NOMO-1 treated with DMSO at 0.1 percent for 48 hours (cell line): ENCODE measurements at regions not wholly inside any gene's neighbourhood (a gene's known extent, or its start where the extent isn't known, plus 50 kb on each side); places are given as distances from the start of the nearest gene placed in this dataset.
A peak's percentile ranks its signal among the peaks of the same experiment; 100 is the strongest.

ENCODE experiments used
- DNase-seq: peaks from one replicate; lab custom pipeline; 2025; ENCODE audit not compliant: unreplicated experiment; lab: John Stamatoyannopoulos, UW

- DNase-seq, result no peak
Observed at GRCh38 chr9:89986190-89986589, 381.4 kb downstream of the GADD45G start.

DNA sequence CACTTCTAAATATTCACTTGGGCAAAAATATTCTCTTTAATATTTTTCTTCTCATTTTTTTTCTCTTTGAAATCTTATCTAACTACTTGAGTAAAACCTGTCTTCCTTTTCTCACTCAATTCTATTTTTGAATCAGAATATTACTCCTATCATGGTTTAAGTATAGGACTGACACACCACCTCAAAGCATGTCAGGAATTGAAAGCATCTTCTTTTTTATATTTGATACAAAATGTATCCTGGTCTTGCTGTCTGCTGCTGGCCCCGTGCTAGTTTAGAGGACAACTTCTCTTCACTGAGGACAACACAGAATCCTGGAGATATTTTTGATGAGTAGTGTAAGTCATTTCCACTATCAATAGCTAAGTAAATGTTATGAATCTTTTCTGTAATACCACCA is 383.6 kb downstream of the GADD45G start:
- DNase-seq, result no peak

- DNase-seq, result no peak
Observed at GRCh38 chr9:89991204-89991790, 386.5 kb downstream of the GADD45G start.

GRCh38 chr9:89992326-89993198 is 387.8 kb downstream of the GADD45G start:
- no peak for DNase-seq

DNA sequence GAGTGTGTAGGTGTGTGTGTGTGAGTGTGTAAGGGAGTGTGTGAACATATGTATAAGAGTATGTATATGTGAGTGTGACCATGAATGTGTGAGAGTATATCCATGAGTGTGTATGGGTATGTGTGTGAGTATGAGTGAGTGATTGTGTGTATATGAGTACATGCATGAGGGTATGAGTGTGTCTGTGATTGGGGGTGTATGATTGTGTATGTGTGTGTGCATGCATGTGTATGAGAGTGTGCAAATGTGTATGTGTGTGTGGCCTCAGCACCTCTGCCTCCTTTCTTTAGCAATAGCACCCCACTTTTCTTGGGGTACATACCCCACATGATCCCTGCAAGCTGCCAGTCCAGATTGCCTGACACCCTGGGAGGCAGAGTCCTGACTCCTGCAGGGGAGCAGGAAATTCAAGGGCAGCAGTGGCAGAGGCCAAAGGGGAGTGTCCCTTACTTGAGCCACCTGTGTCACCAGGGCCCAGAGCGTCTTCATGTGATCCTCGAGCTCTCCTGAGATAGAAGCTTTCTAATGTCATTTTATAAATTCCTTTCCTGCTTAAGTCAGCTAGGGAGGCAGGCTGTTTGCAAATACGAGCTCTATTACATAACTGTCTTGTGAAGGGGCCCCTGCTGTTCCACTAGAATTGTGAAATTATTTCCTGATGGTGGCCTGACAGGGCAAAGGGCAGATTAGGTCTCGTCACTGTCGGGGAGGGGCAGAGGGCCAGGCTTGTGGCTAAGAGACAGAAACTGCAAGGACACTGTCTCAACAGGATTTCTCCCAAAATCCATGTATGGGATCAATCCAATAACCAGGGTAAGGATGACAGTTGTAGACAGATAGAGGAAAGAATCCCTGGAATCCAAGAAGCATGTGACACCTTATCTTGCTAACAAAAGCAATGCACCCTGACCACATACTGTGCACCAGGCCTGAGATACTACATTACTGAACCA is 389.1 kb downstream of the GADD45G start:
- DNase-seq, result peak; percentile 84

DNA sequence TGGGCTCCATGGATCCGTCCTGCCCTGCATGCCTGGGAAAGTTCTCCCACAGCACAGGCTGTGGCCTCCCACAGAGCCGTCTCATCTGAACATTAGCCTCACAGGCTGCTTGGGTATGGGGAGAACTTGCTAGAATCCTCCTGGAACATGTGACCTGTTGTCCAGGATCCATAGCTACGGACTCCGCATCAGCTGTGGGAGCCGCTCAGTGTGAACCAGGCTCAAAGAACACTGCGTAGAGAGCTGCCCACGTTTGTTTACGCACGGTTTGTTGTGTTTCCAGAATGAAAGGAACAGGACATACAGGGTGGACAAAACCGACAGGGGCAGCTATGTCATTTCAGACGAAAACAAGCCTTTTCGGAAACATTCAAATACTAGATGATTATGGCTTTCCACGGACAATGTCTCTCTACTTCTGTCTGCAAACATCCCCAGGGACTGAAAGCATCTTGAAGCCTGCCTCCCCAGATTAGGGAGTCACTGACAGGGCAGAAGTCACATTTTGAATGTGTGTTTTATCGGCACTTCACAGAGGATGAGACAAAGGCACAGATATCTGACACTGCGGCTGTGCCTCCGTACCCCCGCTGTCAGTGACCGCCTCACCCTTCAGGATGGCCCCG is 390.3 kb downstream of the GADD45G start:
- DNase-seq, result no peak

DNA sequence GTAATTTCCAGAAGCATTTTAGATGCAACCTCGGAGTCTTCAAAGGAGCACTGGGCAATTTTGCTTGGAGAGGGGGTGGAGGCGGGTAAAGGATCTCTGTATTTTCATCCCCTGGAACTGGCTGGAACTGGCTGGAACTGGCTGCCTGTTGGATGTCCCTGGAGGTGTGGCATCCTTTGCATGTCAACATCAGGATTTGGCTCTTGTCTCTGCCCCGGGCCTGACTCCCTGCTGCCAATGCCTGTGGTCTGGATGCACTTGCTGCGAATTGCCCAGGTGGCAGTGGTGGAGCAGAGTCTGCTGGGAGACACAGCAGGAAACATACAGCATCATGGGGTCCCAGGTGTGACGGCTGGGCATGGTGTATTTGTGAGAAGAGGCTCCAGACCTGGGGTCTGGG is 391.3 kb downstream of the GADD45G start:
- DNase-seq, result no peak

DNA sequence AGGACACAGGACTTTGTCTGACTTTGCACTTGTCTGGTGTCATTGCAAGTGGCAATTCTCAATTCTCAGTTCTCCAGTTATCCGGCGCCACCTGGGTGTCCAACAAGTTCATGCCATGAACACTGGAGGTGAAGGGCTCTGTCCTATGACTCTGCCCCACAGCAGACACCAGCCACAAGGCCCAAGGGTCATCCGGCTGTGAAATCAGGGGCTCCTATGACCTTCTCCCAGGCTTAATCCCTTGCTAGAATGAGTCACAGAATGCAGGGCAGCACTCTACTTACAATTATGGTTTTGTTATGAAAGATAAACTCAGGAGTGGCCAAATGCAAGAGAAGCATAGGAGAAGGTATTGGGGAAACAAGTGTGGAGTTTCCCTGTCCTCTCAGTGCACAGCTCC is 392.0 kb downstream of the GADD45G start:
- no peak for DNase-seq

- DNase-seq, result no peak
Observed at GRCh38 chr9:89998633-89999032, 393.8 kb downstream of the GADD45G start.

DNA sequence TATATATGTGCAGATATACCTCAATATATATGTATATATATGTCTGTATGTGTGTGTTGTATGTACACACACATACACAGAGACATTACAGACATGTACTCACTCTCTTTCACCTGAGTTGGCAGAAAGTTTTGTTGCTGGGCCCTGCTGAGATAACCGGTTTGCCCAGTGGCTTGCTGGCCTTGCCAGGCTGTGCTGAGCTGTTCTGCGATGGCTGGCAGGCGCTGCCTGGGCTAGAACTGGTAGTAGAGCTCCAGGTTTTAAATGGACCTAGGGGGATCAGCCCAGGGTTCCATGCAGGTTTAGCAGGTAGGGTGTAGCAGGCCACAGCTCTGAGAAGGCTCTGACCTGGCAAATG is 394.3 kb downstream of the GADD45G start:
- DNase-seq, result no peak

DNA sequence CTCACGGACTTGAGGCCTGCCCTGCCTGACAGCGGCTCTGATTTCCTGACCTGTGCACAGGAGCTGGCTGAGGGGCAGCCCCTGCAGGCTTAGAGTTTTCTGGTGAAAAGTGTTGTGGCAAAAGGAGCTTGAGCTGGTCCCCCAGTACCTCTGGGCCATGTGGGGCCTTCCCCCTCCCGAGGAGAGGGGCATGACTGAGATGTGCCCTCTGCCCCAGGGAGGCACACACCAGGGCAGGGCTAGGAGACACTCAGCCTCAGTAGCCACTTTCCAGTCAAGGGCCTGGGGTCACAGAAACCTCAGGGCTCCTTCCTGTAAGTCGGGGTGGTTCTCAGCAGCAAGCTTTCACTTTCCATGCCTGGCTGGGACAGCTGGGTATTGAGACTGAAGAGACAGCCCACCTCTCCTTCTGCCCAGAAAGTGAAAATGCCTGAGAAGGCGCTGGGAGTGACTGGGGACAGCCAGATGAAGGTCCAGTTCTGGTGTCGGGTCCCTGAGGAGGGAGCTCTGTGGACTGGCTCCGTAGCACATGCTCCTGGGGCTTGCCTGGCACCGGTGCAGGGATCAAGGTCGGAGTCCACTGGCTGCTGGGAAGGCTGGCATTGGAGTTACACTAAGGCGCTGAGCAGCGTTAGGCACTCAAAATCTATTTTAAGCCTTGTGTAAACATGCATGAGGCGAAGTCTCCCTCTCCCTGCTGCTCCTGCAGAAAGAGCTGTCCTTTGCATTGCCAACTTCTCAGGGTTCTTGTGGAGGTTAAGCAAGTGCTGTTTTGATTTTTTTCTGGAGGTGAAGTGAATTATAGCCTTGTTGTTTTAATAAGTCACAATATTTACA is 394.9 kb downstream of the GADD45G start:
- peak; percentile 14 for DNase-seq

- no peak for DNase-seq
Observed at GRCh38 chr9:90000925-90001324, 396.1 kb downstream of the GADD45G start.

- no peak for DNase-seq
Observed at GRCh38 chr9:90001747-90002146, 396.9 kb downstream of the GADD45G start.

DNA sequence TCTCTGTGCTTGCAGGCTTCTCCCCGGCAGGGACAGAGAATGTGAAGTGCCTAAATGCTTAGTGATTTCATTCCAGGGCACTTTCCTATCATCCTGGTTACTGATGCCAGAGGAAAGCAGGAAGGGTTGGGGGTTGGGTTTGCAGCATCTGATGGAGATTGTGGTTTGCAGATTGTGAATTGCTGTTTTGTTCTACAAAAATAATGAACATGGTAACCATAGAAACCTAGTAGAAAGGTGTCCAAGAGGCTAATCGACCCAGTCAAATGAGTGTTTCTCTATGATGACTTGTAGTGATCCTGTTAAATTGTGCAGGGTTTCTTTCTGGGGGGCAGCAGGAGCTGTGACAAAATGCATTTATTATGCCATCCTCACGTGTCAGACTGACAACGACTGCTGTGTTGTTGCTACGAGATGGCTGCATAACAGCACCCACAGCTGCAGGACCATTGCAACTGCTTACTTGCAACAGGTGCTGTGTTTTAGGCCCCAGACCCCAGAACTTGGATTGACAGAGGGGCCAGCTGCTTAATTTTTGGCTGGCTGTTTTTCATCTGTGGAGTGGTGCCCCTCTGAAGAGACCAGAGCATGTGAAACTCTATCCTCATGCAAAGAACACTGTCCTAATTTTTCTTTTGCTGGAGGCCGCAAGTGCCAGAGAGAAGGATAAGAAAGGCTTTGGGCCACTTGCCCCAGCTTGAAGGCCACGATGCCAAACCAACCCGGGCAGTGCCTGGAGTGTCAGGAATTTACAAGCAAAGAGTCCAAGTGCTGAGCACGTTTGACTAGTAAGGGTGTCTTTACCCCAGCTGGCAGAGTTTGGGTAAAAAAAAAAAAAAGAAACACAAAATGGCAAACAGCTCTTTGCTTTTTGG is 397.8 kb downstream of the GADD45G start:
- DNase-seq, result no peak

DNA sequence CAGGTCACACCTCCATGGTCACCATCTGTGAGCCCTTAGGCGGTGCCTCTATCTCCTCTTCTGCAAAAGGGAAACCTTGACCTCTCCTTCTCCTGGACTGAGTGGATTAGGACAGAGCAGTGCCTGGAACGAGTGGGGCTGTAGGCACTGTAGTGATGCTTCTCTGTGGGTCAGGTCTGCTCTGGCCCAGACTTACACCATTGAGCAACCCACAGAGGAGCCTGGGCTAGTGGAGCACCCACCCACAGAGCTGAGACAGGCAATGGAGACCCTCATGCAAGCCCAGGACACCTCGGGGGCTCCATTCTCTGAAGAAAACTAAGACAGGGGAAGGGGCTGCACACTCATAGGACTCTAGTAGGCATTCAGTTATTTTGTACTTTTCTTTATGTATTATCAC is 400.6 kb downstream of the GADD45G start:
- no peak for DNase-seq

DNA sequence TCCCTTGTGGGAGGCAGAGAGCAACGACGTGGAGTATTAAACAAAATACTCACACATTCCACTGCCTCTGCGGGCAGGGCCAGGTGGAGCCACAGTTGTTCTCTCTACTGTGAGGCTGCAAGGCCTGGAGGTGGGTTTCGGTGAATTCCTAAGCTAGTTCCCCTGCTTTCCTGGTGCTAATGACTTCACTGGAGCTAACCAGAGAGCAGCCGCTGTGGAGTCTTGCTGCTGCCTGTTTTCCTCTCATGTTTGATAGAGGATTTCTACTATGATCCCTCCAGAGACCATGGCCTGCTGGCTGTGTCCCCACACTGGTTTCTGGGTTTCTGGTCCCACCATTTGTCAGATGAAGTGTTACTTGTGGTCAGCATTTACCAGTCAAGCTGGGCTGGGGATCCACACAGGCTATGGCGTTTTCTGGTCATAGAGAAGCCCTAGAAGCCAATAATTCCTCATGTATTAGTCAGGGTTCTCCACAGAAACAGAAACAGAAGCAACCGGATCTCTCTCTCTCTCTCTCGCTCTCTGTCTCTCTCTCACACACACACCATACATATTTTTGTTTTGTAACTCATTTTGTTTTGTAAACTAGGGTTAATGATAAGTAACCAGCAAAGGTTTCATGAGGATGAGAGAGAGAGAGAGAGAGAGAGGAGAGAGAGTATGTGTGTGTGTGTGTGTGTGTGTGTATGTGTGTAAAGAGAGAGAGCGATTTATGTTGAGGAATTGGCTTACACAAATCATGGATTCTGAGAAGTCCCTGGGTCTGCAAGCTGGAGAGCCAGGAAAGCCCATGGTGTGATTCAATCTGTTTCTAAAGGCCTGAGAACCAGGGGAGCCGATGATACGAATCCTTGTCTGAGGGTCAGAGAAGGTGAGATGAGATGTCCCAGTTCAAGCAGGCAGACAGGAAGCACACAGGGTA is 403.0 kb downstream of the GADD45G start:
- no peak for DNase-seq

GRCh38 chr9:90009447-90009846 is 404.6 kb downstream of the GADD45G start:
- peak; percentile 24 for DNase-seq

DNA sequence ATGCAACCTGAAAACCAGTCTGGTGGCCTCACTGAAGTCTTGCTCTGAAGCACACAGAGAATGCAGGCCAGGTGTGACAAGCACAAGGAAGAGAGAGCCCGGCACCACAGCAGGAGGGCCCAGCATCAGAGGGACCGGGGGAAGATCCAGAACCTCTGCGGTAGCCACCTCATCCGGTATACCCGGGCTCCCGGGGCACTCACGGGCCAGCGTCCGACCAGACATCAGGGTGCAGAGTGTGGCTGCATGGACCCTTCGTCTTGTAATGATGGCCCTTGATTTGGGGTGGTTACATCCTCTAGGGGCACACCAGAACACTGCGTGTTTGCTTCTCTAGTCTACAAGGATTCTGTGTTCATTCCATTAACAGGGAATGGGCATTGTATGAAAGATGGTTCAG is 406.0 kb downstream of the GADD45G start:
- no peak for DNase-seq
